ENCODE measurements at regions not wholly inside any gene's neighbourhood (a gene's known extent, or its start where the extent isn't known, plus 50 kb on each side); places are given as distances from the start of the nearest gene placed in this dataset.

DNA sequence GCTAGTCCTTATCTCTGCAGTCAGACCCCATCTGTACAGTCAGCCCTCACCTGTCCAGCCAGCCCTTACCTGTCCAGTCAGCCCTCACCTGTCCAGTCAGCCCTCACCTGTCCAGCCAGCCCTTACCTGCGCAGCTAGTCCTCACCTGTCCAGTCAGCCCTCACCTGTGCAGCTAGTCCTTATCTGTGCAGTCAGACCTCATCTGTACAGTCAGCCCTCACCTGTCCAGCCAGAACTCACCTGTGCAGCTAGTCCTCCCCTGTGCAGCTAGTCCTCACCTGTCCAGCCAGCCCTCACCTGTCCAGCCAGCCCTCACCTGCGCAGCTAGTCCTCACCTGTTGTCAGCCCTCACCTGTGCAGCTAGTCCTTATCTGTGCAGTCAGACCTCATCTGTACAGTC is 506.8 kb downstream of the NPHP4 start:
- TF ChIP-seq CTCF (IDR thresholded peaks at IDR 0.05; ENCODE audit: low read depth, low read length, missing input control) (no peak), GABPA (IDR thresholded peaks at IDR 0.05 in 1 of 2, conservative IDR thresholded peaks at IDR 0.05 in 1 of 2) (no peak), JUND (IDR thresholded peaks at IDR 0.05) (no peak)
